Mammary epithelial cell (primary cell): ENCODE measurements at regions not wholly inside any gene's neighbourhood (a gene's known extent, or its start where the extent isn't known, plus 50 kb on each side); places are given as distances from the start of the nearest gene placed in this dataset.

Source experiments
- EZH2 ChIP-seq: IDR thresholded peaks from 2 replicates; pipeline ENCODE4 v1.6.1; 2012; ENCODE audit warnings: low read length, inconsistent platforms, borderline replicate concordance
- TF ChIP-seq, protein P1 (sequence below), 2 donors: IDR thresholded peaks in 1 of 2; conservative IDR thresholded peaks in 1 of 2; 2 replicates each; pipeline ENCODE4 v1.5.1; 2011 to 2012; ENCODE audit warnings: inconsistent platforms in 2 of 2, low read length in 2 of 2, mild to moderate bottlenecking in 2 of 2, control low read depth in 1 of 2, low read depth in 1 of 2; ENCODE audit not compliant: insufficient read depth in 1 of 2; ENCODE audit errors: extremely low read depth in 1 of 2

DNA sequence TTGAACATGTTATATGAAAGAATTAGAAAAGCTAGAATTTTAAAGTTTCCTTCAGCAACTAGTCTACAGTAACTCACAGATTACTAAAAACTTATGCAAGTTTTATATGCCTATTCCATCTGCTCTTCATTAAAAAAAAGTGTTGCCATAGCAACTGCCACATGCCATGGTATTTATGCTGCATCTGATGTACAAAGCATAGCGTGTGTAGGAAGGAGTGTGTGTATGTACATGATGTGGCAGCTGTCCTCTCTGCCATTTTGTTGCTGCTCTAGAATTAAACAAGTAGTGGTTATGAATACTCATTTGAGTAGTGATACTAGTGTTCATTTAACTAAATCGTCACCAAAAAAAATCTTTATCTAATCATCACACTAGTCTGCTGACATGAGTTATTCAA lies 593.5 kb downstream of the CETN3 start:
- TF ChIP-seq EZH2 = no peak
- TF ChIP-seq, protein P1, sequence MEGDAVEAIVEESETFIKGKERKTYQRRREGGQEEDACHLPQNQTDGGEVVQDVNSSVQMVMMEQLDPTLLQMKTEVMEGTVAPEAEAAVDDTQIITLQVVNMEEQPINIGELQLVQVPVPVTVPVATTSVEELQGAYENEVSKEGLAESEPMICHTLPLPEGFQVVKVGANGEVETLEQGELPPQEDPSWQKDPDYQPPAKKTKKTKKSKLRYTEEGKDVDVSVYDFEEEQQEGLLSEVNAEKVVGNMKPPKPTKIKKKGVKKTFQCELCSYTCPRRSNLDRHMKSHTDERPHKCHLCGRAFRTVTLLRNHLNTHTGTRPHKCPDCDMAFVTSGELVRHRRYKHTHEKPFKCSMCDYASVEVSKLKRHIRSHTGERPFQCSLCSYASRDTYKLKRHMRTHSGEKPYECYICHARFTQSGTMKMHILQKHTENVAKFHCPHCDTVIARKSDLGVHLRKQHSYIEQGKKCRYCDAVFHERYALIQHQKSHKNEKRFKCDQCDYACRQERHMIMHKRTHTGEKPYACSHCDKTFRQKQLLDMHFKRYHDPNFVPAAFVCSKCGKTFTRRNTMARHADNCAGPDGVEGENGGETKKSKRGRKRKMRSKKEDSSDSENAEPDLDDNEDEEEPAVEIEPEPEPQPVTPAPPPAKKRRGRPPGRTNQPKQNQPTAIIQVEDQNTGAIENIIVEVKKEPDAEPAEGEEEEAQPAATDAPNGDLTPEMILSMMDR (conservative IDR thresholded peaks at IDR 0.05 in 1 of 2, IDR thresholded peaks at IDR 0.05 in 1 of 2; ENCODE audit: extremely low read depth in 1 of 2, insufficient read depth in 1 of 2, low read depth in 1 of 2, low read length in 2 of 2) = no peak
